Fibroblast of pulmonary artery (primary cell): ENCODE measurements at regions not wholly inside any gene's neighbourhood (a gene's known extent, or its start where the extent isn't known, plus 50 kb on each side); places are given as distances from the start of the nearest gene placed in this dataset.
"Not testable (repeated sequence)": the region's sequence is repeated elsewhere in the genome, so short reads cannot be mapped to it uniquely, and the experiment has no call there.

Source experiments
- DNase-seq: peaks from one replicate; pipeline ENCODE4 v3.0.0-alpha.2; 2010; ENCODE audit warnings: low read depth
- H3K4me3 ChIP-seq: replicated peaks from 2 replicates; pipeline ENCODE4 v1.5.1; 2011; ENCODE audit warnings: low read depth, mild to moderate bottlenecking, control low read depth, low read length, moderate library complexity
- CTCF ChIP-seq: IDR thresholded peaks from 2 replicates; pipeline ENCODE4 v1.5.1; 2011; ENCODE audit warnings: mild to moderate bottlenecking, control low read depth, low read length, inconsistent platforms; ENCODE audit errors: missing control alignments

GRCh38 chr9:42364410-42365243 is 181.2 kb downstream of the SPATA31A6 start:
- DNase-seq, H3K4me3 ChIP-seq: not testable (repeated sequence)

GRCh38 chr9:42365244-42365945 is 181.9 kb downstream of the SPATA31A6 start:
- DNase-seq = peak; percentile 38
- H3K4me3 ChIP-seq = not testable (repeated sequence)

DNA sequence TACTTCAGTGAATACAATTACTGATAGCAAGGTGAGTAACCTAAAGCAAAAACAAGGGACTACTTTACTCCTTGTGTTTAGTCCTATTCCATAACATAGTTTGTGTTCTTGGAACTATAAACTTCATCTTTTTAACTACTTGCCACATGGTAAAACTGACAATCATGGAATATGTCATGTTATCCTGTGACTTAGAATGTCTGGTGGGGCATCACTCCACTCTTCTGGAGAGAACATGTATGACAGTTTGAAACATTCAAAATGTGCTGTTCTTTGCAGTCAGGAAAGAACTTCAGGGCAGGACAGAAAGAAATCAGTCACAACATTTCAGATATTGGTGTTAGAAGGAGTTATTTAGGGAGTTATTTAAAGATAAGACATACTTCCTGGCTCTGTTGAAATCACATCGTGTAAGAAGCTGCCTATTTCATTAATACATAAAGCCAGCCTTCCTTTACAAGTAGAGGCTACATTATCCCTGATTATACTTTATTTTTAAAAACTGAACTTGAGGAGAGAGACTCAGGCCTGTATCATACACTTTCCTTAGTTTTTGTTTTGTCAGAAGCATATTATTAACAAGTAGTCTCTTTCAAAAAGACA is 184.9 kb downstream of the SPATA31A6 start:
- DNase-seq = peak; percentile 54
- H3K4me3 ChIP-seq = not testable (repeated sequence)
- peak; percentile 10 for TF ChIP-seq CTCF

DNA sequence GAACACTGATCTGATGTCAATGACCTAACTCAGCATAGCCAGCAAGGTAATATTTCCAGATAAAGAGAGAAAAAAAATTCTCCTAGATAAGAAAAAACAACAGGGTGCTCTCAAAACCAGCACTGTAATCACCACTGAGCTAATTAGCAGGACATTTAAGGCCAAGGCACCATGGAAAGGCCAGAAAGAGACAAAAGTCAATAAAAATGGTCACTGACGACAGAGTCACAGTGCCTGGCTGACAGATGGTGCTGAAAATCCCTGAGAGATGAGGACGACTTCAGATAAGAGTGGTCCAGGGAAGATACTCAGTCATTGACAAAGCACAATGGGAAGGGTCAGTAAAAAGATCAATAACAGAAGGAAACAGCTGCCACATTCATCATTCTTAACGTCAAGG is 186.7 kb downstream of the SPATA31A6 start:
- not testable (repeated sequence) for H3K4me3 ChIP-seq, DNase-seq

DNA sequence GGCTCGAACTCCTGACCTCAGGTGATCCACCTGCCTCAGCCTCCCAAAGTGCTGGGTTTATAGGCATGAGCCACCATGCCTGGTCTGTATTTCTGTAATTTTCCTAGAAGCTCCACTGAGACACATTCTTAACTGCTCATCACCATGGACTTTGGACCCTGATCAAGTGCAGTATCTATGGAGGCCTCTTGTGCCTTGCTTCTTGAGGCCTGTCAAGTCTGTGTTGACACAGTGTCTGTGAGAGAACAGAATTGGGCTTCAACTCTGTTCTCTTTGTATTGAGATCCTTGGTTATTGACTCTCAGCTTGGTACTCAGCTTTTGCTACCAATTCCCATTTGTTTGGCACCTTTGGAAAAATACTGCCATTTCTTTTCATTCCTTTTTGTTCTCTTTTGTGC is 188.0 kb downstream of the SPATA31A6 start:
- not testable (repeated sequence) for DNase-seq

GRCh38 chr9:42377530-42378417 is 194.3 kb downstream of the SPATA31A6 start:
- not testable (repeated sequence) for H3K4me3 ChIP-seq, DNase-seq

More for the DNA sequence above, 188.0 kb downstream of the SPATA31A6 start:
- not testable (repeated sequence) for H3K4me3 ChIP-seq

DNA sequence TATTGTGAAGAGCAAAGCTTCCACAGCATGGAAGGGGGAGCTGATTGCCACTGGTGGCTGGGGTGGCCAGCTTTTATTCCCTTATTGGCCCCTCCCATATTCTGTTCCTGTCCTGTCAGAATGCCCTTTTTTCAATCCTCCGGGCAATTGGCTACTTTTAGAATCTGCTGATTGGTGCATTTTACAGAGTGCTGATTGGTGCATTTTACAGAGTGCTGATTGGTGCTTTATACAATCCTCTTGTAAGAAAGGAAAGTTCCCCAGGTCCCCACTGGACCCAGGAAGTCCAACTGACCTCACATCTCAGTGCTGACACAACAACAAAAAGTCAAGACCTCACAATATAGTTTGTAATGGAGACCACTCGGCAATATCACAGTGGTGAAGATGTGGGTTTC is 195.0 kb downstream of the SPATA31A6 start:
- no peak for TF ChIP-seq CTCF
- H3K4me3 ChIP-seq = no peak overlapping the region
- no peak for DNase-seq

- H3K4me3 ChIP-seq, DNase-seq: not testable (repeated sequence)
Measured at GRCh38 chr9:42379602-42380001, 196.1 kb downstream of the SPATA31A6 start.

DNA sequence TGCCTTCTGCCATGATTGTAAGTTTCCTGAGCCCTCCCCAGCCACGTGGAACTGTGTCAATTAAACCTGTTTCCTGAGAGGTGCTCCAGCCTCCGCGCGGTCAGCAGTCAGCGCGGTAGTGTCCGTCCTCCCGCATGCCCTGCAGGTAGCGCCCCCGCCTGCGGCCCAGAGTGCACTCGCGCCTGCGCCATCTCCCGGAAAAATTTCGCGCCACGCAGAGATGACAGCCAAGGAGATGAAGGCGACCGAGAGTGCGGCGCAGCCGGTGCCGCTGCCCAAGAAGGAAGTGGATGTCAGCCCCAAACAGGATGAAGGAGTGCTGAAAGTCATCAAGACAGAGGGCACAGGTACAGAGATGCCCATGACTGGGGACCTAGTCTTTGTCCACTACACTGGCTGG is 201.1 kb downstream of the SPATA31A6 start:
- not testable (repeated sequence) for DNase-seq, H3K4me3 ChIP-seq

GRCh38 chr9:42385574-42386120 is 202.2 kb downstream of the SPATA31A6 start:
- not testable (repeated sequence) for H3K4me3 ChIP-seq
- peak; percentile 20 for DNase-seq

DNA sequence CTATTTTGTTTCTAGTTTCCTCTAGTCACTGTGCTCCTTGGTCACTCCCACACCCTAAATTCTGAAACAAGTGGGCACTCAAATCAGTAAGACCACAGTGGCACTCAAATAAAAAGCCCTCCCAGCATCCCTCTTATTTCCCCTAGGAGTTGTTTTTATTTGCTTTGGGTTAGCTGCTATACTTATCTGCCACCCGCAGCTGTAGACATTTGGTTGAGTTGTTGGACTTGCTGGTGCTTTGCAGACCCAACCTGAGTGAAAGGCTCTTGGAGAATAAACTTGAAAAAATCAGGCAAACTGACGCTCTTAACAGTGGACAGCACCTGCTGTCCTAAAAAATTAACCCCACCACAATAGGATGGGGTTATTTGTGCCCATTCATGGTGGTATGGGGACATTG is 203.0 kb downstream of the SPATA31A6 start:
- no peak for DNase-seq
- no peak for TF ChIP-seq CTCF
- H3K4me3 ChIP-seq = no peak overlapping the region
